ENCODE measurements at regions not wholly inside any gene's neighbourhood (a gene's known extent, or its start where the extent isn't known, plus 50 kb on each side); places are given as distances from the start of the nearest gene placed in this dataset.

- no peak for TF ChIP-seq RAD21 (IDR thresholded peaks at IDR 0.05; ENCODE audit: low read length)
- TF ChIP-seq BHLHE40 (IDR thresholded peaks at IDR 0.05; ENCODE audit: low read depth, low read length): no peak
- TF ChIP-seq, protein P1, sequence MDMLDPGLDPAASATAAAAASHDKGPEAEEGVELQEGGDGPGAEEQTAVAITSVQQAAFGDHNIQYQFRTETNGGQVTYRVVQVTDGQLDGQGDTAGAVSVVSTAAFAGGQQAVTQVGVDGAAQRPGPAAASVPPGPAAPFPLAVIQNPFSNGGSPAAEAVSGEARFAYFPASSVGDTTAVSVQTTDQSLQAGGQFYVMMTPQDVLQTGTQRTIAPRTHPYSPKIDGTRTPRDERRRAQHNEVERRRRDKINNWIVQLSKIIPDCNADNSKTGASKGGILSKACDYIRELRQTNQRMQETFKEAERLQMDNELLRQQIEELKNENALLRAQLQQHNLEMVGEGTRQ (IDR thresholded peaks at IDR 0.05; ENCODE audit: low read depth, low read length): no peak
- no peak for TF ChIP-seq MAZ (IDR thresholded peaks at IDR 0.05; ENCODE audit: borderline replicate concordance, low read depth, low read length)
- no peak for TF ChIP-seq CEBPB (IDR thresholded peaks at IDR 0.05; ENCODE audit: low read depth, low read length)
- TF ChIP-seq MXI1 (IDR thresholded peaks at IDR 0.05; ENCODE audit: borderline replicate concordance, low read depth, low read length): no peak
- no peak for TF ChIP-seq CTCF (conservative IDR thresholded peaks at IDR 0.05; ENCODE audit: low read depth, low read length)
- TF ChIP-seq RFX5 (IDR thresholded peaks at IDR 0.05; ENCODE audit: low read depth, low read length): no peak
- TF ChIP-seq FOS (IDR thresholded peaks at IDR 0.05; ENCODE audit: low read depth, low read length): no peak
- no peak for TF ChIP-seq MAFK (IDR thresholded peaks at IDR 0.05; ENCODE audit: low read depth, low read length)
- TF ChIP-seq NFE2L2 (IDR thresholded peaks at IDR 0.05; ENCODE audit: low read depth, low read length): no peak
- TF ChIP-seq RCOR1 (IDR thresholded peaks at IDR 0.05; ENCODE audit: insufficient replicate concordance, low read length): no peak
- TF ChIP-seq CHD1 (IDR thresholded peaks at IDR 0.05; ENCODE audit: low read depth, low read length): no peak
- no peak overlapping the region for H2AFZ ChIP-seq (replicated peaks; ENCODE audit: low read length, poor library complexity)
- no peak overlapping the region for H3K4me3 ChIP-seq (ENCODE audit: insufficient read depth, low read depth, low read length)
- no peak overlapping the region for H4K5ac ChIP-seq (ENCODE audit: low read depth, low read length)
- no peak overlapping the region for H3K18ac ChIP-seq (ENCODE audit: low read depth, low read length)
- no peak overlapping the region for H2AK5ac ChIP-seq (ENCODE audit: low read depth, low read length)
- H3K9ac ChIP-seq (ENCODE audit: low read depth, low read length): no peak overlapping the region
- dilution Hi-C loops (cut with HindIII; ENCODE audit: low sequenced_read_pairs, unreplicated experiment): no loop called here
- H4K91ac ChIP-seq (ENCODE audit: insufficient read depth, low read depth, low read length): no peak overlapping the region
- ChIA-PET CTCF (interaction anchor here (0.6 kb wide), 1 partner anchor 294 kb away, joined by 4 read pairs; no protein-coding TSS in a partner anchor), POLR2A (ENCODE audit: unreplicated experiment) (no interaction called here)
- intact Hi-C loops (cut with micrococcal nuclease): no loop called here
- ATAC-seq (ENCODE audit: low read depth) (no peak), DNase-seq (no peak)
- no peak overlapping the region for H3K27ac ChIP-seq (ENCODE audit: insufficient read depth, low read length)
- no peak overlapping the region for H3K23ac ChIP-seq (ENCODE audit: low read depth, low read length)
- no peaks in the 10 kb centered on the region for H3K79me1 ChIP-seq (ENCODE audit: low read depth in 1 of 2, low read length in 2 of 2)
- H4K8ac ChIP-seq (ENCODE audit: low read depth in 2 of 2, low read length in 2 of 2): no peak overlapping the region
- no peaks in the 10 kb centered on the region for H4K20me1 ChIP-seq (ENCODE audit: insufficient read depth, low read length)
- no peak overlapping the region for H2BK120ac ChIP-seq (ENCODE audit: low read depth, low read length)
- H2BK20ac ChIP-seq (ENCODE audit: low read depth, low read length): no peak overlapping the region
- no peak overlapping the region for H2AK9ac ChIP-seq (replicated peaks; ENCODE audit: low read depth, low read length, poor library complexity)
- no CpG with 5 or more reads among the region's 6 CpGs for WGBS, 2 experiments (ENCODE audit: extremely low coverage in 2 of 2, insufficient read length in 1 of 2)
- H3K56ac ChIP-seq (ENCODE audit: extremely low read depth, insufficient read depth, low read length): no peak overlapping the region
- H2BK15ac ChIP-seq (ENCODE audit: low read depth, low read length): no peak overlapping the region
- no peaks in the 10 kb centered on the region for H3K9me1 ChIP-seq (ENCODE audit: insufficient read depth, low read length)
- H3K4me2 ChIP-seq (ENCODE audit: low read depth, low read length): no peak overlapping the region
- in situ Hi-C loops (cut with MboI; ENCODE audit: low sequenced_read_pairs): no loop called here
- H3K4me1 ChIP-seq (ENCODE audit: control insufficient read depth, insufficient read depth, low read length): no peaks in the 10 kb centered on the region
- no peaks in the 10 kb centered on the region; the same call in 1 of the 2 replicates for H3K27me3 ChIP-seq (ENCODE audit: control insufficient read depth, insufficient read depth, low read length)
- H3K36me3 ChIP-seq (ENCODE audit: control insufficient read depth, insufficient read depth, low read length): no peaks in the 10 kb centered on the region
- H3K14ac ChIP-seq (replicated peaks; ENCODE audit: low read depth, low read length): no peak overlapping the region
- no TSS peak for BruUV-seq (replicated peaks)
- H3K4ac ChIP-seq (ENCODE audit: low read depth, low read length): no peak overlapping the region
- no peaks in the 10 kb centered on the region for H3K9me3 ChIP-seq (ENCODE audit: control insufficient read depth, insufficient read depth, low read length)
- no peak overlapping the region for H2BK5ac ChIP-seq (ENCODE audit: low read depth, low read length, poor library complexity, severe bottlenecking)
These were observed 292.3 kb upstream of the E2F7 start for GRCh38 chr12:77357655-77358054.

Measured in IMR-90 (cell line).